ENCODE measurements at regions not wholly inside any gene's neighbourhood (a gene's known extent, or its start where the extent isn't known, plus 50 kb on each side); places are given as distances from the start of the nearest gene placed in this dataset.

- TF ChIP-seq NR2F2 (IDR thresholded peaks at IDR 0.05): no peak
- WGBS: 88% methylated on average over 5 of the region's 5 CpGs
- Histone ChIP-seq H3K4me1 (ENCODE audit: control insufficient read depth in 4 of 4, insufficient read depth in 4 of 4, low read length in 3 of 4) (no peaks in the 10 kb centered on the region), H3K4me3 (ENCODE audit: low read depth in 1 of 3, low read length in 3 of 3) (no peak overlapping the region), H3K27ac (ENCODE audit: low read depth in 1 of 2, low read length in 2 of 2) (no peak overlapping the region), H3K36me3 (ENCODE audit: control insufficient read depth in 4 of 4, insufficient read depth in 3 of 4, low read depth in 1 of 4, low read length in 3 of 4) (no peaks in the 10 kb centered on the region), H3K9me3 (ENCODE audit: control insufficient read depth in 4 of 4, low read length in 3 of 4) (no peaks in the 10 kb centered on the region), H3K9ac (ENCODE audit: low read depth in 1 of 2, low read length in 2 of 2) (no peak overlapping the region), H3K27me3 (ENCODE audit: control insufficient read depth in 4 of 4, insufficient read depth in 4 of 4, low read length in 3 of 4) (no peaks in the 10 kb centered on the region)
- DNase-seq (ENCODE audit: low spot score): no peak
Observed at GRCh38 chrX:13258725-13259124, 61.1 kb downstream of the ATXN3L start.

GRCh38 chrX:13258052-13258444, 61.8 kb downstream of the ATXN3L start:
- WGBS: 86% methylated on average over 3 of the region's 3 CpGs
- Histone ChIP-seq H3K27ac (ENCODE audit: low read depth in 1 of 2, low read length in 2 of 2) (no peak overlapping the region), H3K4me1 (ENCODE audit: control insufficient read depth in 4 of 4, insufficient read depth in 4 of 4, low read length in 3 of 4) (no peaks in the 10 kb centered on the region), H3K4me3 (ENCODE audit: low read depth in 1 of 3, low read length in 3 of 3) (no peak overlapping the region), H3K36me3 (ENCODE audit: control insufficient read depth in 4 of 4, insufficient read depth in 3 of 4, low read depth in 1 of 4, low read length in 3 of 4) (no peaks in the 10 kb centered on the region), H3K9me3 (ENCODE audit: control insufficient read depth in 4 of 4, low read length in 3 of 4) (peaks cover 0 to 2% (median under 1%) of the 10 kb centered on the region in 4 donors), H3K27me3 (ENCODE audit: control insufficient read depth in 4 of 4, insufficient read depth in 4 of 4, low read length in 3 of 4) (no peaks in the 10 kb centered on the region), H3K9ac (ENCODE audit: low read depth in 1 of 2, low read length in 2 of 2) (no peak overlapping the region)
- no peak for DNase-seq (ENCODE audit: low spot score)
- no peak for TF ChIP-seq HNF4A (conservative IDR thresholded peaks at IDR 0.05)
- no peak for TF ChIP-seq YY1 (IDR thresholded peaks at IDR 0.05)
- TF ChIP-seq NR2F2 (IDR thresholded peaks at IDR 0.05): no peak
- no peak for TF ChIP-seq SP1 (IDR thresholded peaks at IDR 0.05)
- no peak for TF ChIP-seq EGR1 (IDR thresholded peaks at IDR 0.05; ENCODE audit: low read depth in 2 of 2)
- TF ChIP-seq ZBTB33 (IDR thresholded peaks at IDR 0.05): no peak
- no peak for TF ChIP-seq HNF4G (IDR thresholded peaks at IDR 0.05)
- no peak for TF ChIP-seq ATF3 (IDR thresholded peaks at IDR 0.05)
- no peak for TF ChIP-seq TAF1 (conservative IDR thresholded peaks at IDR 0.05)
- no peak for TF ChIP-seq FOXA2 (IDR thresholded peaks at IDR 0.05)
- TF ChIP-seq REST (IDR thresholded peaks at IDR 0.05): no peak
- no peak for TF ChIP-seq JUND (IDR thresholded peaks at IDR 0.05)
- TF ChIP-seq RXRA (IDR thresholded peaks at IDR 0.05): no peak
- no peak for TF ChIP-seq FOXA1 (IDR thresholded peaks at IDR 0.05)
- TF ChIP-seq CTCF (IDR thresholded peaks at IDR 0.05; ENCODE audit: low read depth, low read length, missing input control): no peak
- no peak for TF ChIP-seq RAD21 (IDR thresholded peaks at IDR 0.05)
- no peak for TF ChIP-seq GABPA (IDR thresholded peaks at IDR 0.05 in 1 of 2, conservative IDR thresholded peaks at IDR 0.05 in 1 of 2)
- no peak for TF ChIP-seq MAX (IDR thresholded peaks at IDR 0.05)

Data from liver (tissue), 8 donors.